Colon (tissue), 2 donors: ENCODE measurements at regions not wholly inside any gene's neighbourhood (a gene's known extent, or its start where the extent isn't known, plus 50 kb on each side); places are given as distances from the start of the nearest gene placed in this dataset.

Source experiments
- FAIRE-seq: peaks from 2 replicates; lab custom pipeline; 2012; peaks lifted over from hg19 to GRCh38; lab: Jason Lieb, UNC
- donor health status: control.
- donor health status: control.

DNA sequence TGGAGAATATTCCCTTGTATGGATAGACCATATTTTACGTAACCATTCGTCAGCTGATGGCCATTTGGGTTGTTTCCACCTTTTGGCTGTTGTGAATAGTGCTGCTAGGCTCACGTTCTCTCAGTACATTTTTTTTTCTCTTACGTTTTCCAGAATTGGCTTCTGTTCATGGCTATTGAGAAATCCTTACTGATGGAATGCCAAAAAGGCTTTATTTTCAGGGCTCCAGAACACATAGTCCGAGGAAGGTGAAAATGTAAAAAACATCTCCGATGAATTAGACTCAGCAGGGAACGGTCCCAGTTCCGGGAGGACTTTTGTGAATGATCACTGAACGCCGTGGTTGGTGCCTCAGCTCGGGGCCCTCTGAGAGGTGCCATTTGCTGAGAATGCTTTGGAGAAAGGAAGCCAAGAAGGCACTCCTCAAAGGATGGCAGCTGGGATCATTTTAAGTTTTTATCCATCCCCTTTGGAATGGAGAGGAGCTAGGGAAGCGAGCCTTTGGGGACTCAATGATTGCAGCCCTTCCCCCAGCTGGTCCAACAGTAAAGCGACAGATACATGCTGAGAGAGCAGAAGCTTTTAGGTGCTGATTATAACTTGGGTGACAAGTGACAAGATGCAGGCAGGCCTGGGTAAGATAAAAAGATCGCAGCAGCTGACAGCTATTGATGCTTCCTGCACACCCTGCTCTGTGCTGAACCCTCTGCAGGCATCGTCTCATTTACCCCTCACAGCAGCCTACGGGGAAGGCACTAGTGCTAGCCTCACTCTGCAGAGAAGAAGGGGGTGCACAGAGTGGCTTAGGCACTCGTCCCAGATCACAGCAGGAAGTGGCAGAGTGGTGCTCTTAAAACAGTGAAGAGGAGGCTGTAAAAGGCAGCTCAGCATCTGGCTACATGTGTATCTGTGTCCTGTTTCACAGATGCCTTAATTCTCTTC lies 133.4 kb upstream of the KCNG1 start:
- no peak for FAIRE-seq

DNA sequence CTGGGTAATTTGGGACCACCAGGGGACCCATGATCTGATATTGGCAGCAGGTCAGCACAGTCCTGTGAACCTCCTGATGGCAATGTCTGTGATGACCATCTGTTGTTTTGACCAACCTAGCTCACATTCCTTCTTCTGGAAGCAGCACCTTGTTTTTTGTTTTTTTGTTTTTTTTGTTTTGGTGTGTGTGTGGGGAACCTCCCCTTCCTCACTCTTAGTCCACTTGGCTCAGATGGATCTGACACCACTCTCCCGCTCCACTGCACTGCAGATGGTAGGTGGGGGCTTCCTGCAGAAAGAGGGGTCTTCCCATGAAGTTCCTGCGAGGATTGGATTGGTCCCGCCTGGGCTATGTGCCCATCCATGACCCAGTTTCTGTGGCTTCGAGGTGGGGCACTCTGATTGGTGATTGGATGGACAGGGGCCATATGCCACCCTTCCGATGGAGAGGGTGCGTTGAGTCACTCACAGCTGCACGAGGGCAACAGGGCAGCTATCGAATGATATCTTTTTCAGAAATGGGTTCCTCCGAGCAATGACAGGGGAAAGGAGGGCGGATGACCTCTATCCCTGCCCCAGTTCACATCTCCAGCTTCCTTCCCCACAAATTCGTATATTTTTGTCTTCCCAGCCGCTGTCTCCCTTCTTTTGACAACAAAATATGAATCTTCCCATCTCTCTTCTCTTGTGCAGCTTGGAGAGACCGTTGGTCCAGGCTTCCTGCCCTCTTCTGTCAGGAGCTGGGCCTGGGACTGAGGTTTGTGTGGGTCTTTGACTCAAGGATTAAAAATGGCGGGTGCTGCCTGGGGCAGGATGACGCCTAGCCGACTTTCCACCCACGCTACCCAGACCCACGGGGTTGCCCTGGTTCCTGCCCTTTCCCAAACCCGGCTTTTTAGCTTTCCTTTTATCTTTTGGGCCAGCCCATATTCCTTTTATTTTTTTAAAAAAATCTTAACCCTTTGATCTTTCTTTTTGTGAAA lies 132.1 kb upstream of the KCNG1 start:
- no peak for FAIRE-seq

DNA sequence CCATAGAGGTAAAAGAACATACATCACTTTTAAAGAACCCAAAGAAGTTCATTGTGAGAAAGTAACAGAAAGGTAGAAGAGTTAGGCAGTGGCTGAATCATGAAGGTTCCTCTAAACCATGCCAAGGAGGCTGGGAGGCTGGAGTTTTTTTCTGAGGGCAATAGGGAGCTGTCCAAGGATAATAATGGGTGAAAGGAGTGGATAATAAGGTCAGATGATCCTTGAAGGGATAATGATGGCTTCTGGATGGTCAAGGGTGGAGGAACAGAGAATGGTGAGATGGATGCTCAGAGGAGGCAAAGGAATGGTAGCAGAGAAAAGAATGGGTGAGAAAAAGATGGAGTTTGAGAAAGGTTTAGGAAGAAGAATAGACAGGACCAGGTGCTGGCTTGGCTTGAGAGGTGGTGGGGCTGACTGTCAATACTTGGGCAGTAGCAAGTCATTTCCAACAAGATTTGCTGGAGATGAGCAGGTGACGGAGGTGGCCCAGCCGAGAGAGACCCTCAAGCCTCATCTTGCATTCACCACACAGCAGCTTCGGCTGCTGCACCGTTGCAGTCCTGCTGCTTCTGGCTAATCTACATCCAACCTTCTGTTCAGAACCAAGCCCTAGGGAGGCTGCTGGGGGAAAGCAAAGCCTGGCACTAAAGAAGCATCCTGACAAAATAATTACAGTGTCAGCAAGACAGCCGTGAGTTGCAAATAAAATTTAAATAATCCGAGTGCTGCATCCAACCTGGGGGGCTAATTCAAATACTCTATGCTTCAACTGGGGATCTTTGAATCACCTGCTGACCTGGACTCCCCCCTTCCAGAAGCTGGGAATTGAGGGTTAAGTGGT lies 131.2 kb upstream of the KCNG1 start:
- no peak for FAIRE-seq

DNA sequence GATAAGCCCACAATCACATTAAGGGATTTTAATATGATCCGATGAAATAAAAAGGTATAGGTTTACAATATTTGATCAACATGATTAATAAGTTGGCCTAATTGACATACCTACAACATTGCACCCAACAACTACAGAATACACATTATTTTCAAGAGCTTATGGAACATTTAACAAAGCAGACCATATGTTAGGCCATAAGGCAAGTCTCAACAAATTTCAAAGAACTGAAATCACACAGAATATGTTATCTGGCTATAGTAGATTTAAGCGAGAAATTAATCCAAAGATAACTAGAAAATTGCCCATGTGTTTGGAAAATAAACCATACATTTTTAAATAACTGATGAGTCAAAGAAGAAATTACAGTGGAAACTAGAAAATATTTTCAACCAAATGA lies 126.0 kb upstream of the KCNG1 start:
- no peak for FAIRE-seq

DNA sequence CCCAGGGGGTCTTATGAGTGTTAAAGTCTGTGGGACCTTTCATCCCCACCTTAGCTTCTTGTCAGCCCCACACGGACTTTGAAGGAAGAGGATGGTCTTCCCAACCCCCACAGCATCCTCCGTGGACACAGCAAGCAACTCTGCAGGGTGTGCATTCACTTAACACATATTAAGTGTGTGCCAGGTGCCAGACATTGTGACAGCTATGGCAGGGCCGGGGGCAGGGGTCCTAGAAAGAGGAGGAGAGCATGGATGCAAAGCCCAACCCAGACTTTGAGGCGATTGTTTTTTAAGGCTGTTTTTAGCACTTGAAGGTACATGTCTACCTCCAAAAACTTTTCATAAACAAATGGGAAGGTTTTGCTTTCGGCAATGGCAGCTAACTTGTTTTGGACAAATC lies 121.6 kb upstream of the KCNG1 start:
- FAIRE-seq = no peak

DNA sequence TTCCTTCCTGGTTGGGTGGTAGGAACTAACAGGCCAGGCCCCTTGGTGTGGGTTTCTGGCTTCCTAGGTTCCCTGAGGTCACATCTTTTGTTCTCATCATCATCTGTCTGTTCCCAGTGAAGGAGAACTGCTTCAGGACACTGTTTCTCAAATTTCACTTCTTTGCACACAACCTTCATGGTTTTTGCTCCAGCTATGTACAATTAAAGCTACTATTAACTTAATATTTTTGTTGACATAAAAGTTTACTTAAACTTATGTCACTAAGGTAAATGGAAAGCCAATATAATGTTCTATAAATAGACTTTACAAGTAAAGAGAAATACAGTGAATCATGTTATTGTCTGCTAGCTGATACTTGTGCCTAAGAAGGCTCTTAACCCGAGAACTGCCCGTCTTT lies 120.7 kb upstream of the KCNG1 start:
- no peak for FAIRE-seq

DNA sequence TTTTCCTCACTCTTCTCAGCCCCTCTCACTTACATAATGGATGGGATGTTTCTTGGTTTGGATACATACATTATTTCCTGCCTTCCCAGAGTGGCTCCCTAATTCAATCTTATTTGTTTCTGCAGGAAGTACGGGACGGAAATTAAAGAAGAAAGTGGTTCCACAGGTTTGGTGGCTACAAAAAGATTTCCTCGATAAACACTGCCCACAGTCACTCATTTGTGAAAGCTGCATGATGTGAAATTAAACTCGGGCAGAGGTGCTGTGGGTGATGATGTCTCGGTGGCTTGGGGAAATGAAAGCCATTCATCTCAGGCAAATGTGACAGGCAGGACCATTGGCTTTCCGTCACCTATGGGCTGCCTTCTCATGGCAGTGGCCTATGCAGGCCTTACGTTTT lies 119.5 kb upstream of the KCNG1 start:
- FAIRE-seq = no peak

DNA sequence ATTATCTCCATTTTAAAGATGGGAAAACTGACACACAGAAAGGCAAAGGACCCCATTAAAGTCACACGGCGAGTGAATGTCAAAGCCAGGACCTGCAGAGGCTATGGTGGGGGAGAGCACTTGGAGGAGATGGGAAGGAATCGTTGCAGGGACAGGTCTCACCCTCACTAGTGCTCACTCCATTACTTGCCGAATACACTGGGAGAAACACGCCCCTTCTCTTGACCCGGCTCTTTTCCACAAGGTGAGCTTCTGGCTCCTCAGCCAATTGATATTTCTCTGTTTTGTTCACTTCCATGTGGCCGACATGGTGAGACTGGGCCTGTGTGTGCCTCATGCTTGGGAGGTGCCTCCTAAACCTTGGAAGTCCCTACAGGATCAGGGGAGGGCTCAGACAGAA lies 117.8 kb upstream of the KCNG1 start:
- no peak for FAIRE-seq

DNA sequence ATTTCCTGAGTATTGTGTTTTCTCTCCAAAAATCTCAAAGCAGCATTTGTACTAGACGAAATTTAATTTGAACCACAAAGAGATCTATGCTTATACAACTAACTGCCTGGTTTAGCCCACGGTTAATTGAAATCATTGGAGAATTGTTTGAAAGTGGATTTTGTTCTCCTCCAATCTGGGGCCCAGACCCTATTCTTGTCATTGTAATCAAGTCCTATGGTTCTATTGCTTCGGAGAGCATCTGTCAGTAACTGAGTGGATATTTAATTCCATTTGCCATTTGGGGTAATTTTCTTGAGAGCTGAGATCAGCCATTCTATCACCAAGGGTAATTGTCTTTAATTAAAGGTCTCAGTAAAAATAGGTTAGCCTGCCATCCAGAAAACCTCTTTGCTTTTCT lies 117.0 kb upstream of the KCNG1 start:
- no peak for FAIRE-seq

DNA sequence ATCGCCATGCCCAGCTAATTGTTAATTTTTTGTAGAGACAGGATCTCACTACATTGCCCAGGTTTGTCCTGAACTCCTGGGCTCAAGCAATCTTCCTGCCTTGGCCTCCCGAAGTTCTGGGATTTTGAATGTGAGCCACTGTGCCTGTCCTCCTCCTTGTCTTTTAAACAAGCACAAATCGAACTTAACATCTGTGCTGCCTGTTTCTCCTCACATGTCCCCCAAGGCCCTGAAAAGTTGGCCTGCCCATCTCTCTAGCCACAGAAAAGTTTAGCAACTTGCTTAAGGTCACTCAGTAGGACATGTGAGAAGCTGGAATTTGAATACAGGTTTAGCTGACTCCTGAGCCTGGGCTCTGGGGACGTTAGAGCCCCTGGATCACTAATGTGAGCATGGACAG lies 115.7 kb upstream of the KCNG1 start:
- FAIRE-seq = no peak

DNA sequence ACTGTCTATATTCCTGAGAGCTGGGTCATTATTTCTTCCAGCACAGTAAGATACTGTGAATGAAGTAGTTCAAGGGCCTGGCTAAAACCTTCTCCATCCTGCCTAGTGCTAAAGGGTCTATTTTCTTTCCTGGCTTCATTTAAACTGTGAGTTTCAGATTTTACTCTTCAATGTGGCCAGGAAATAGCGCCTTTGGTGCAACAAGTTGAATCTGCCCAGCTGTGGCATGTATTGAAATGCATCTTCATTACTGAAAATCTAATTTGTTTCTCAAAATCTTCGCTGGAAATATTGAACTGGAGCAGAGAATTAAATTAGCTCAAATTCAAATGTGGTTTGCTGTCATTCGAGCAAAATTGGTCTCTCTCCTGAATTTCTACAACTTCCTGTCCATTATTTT lies 114.6 kb upstream of the KCNG1 start:
- no peak for FAIRE-seq

DNA sequence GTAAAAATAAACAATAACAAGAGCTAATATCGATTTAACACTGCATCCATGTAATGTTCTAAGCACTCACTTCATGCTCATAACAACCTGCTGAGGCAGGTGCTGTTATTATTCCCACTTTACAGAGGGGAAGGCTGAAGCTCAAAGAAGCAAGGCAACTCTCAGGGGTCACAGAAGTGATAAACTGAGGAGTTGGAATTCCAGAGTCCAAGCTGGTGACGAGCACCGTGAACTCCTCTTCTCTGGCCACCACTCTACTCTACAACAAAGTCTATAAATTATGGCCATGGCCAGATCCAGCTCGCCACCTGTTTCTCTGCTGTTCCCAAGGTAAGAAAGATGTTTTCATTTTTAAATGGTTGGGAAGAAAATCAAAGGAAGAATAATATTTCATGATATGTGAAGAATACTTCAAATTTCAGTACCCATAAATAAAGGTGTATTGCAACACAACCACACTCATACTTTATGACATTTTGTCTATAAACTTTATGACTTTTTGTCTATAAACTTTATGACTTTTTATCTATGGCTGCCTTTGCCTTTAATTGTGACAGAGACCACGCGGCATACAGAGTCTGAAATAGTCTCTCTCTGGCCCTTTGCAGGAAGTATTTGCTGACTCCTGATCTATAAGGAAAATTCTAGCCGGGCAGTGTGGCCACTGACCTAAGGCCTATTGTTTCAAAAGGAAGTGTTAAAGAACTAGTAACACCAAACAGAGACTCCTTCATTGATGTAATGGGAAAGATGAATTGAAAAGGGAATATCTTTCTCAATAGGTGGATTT lies 113.2 kb upstream of the KCNG1 start:
- peak; percentile 94 for FAIRE-seq

DNA sequence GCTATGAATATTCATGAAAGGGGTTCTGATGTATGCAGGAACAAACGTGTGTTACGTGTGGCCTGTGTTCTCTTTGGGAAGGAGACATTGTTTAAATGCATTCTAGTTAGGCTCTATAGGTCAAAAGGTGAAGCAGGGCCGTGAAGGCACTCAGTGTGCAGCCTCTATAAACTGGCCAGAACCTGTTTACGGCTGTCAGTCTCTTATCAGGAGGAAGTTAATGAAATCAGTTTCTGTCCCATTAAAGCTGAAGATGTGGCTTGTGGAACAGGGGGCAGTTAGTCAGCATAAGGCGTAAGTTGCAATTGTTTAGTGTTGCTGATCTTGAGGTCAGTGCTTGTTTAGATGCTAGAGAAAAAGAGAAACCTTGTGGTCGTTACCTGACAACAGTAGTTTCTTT lies 111.5 kb upstream of the KCNG1 start:
- no peak for FAIRE-seq

DNA sequence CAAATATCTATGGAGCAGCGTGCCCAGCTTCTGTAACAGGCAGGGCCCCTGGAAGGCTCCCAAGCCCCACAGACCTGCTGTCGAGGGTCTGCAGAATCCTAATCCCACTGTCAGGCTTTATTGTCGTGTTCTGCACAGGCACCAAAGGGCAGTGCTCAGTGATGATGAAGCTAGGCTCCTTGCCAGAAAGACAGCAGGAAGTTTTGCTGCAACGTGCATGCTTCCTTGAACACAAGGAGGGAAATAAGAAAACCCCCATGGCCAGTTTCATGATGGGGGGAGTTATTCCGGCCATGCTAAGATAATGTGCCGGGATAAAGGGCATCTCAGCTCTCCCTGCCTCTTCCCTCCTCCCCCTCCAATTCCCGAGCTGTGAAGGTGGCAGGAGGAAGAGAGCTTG lies 109.4 kb upstream of the KCNG1 start:
- FAIRE-seq = no peak

DNA sequence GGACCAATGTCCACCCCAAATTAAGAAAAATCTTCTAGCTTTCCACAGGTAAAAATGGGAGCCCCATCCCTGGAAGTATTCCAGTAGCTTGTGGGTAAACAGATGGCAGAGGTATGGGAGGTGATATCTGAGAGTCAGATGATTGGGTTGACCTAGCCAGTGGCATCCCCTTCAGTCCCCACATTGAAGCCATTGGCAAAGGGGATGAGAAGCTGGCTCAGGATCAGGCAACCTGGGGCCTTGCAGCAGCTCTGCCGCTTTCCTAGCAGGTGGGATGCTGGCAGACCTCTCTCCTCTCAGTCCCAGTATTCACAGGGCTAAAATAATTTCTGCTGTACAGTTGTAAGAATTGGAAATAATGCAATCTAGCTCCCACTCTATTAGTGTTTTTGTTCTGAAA lies 108.9 kb upstream of the KCNG1 start:
- no peak for FAIRE-seq

DNA sequence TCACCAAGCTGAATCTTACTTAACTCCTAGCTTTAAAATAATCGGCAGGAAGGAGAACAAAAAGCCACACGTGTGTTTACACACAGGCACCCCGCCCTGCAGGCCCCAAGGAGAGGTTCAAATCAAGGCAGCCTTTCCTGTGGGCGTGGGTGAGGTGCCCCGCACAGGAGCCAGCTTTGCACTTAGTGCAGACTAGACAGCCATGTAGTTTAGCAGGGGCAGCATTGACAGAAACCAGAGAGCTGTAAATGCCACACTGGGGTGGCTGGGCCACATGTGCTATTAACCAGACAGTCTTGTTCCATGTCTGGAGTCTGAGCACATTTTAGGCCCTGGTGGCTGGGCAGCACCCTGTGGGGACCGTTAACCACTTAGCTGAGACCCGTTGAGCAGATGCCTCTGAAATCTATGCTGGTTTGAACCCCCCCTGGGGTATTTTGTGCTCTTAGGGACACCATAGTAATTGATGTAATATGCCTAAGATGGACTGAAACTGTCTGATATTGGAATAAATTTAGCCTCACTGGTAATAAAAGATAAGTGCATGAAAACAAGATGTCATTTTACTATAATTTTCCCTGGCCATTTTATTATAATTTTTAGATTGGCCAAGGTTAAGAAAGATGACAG lies 106.4 kb upstream of the KCNG1 start:
- no peak for FAIRE-seq

DNA sequence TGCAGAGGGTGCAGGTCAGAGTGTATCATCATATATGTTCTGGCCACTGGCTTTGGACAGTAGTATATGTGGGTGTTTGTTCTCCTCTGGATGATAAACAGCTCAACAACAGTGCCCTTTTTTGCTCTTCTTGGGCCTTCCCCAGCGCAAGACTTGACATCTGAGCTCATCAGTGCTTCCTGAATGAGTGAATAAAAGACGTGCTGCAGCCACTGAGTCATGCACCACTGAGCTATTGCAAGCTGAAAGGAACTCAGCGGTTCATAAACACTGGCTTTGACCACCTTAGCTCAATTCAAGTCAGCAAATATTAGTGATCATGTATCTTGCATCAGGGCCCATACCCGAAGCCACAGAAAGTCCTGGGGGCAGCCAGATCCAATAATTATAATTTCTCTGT lies 105.3 kb upstream of the KCNG1 start:
- FAIRE-seq = no peak

DNA sequence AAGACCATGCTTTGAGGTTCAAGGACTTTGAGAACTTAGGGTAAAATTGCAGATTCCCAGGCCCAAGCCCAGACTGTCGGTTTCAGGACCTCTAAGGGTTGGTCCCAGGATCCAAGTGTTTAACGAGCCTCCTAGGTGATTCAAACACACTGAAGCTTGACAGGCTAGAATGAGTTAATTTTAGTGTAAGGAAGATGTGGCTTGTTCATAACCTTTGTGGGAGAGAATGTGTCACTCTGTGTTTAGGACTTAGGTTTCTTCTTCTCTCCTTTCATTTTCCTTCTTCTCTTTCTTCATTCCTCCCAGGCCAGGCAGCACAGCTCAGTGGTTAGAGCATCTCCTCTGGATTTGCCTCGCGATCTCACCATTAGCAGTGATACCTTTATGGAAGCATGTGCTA lies 104.8 kb upstream of the KCNG1 start:
- no peak for FAIRE-seq

DNA sequence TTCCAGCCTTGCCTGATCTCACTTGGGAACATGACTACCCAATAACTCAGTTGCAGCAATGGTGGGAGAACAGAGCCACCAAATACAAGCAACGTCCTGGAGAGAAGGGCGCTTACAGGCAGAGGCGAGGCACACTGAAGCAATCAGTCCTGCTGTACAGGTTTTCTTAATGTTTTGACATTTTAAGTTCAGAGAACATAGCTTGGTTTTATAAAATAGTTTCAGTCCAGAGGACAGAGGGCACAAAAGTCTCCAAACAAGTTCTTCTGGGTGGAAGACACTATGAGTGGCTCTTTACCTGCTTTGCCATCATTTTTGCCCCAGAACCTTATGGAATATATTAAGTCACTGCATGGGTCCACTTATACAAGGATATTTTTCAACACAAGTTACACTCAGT lies 103.4 kb upstream of the KCNG1 start:
- FAIRE-seq = no peak

DNA sequence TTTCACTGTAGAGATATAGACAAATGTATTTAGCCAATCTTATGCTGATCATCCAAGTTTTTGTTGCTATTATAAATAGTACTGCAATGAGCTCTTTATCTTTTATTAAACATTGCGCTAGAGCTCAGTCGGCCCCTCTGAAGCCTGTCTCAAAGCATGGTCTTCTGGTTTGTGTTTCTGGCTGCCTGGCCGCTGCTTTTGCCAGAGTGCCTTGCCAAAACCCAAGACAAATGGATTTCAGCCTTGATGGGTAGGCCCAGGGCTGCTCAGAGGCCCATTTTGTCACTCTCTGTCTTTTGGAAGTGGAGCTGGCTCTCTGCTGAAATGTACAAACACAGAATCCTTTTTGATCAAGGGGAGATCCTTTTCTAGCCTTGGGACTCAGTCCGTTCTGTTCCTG lies 102.9 kb upstream of the KCNG1 start:
- no peak for FAIRE-seq

DNA sequence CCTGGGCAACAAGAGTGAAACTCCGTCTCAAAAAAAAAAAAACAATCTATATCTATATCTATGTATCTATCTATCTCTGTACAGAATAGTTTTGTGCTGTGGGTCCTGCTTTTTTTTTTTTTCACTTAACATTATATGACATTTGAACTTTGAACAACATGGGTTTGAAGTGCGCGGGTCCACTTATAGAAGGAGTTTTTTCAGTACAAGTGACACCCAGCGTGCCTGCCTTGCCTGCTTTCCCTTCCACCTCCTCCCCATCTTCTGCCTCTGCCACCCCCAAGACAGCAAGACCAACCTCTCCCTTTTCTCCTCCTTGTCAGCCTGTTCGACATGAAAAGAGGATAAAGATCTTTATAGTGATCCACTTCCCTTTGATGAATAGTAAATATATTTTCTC lies 102.2 kb upstream of the KCNG1 start:
- FAIRE-seq = no peak
